SK-N-SH (cell line): ENCODE measurements at regions not wholly inside any gene's neighbourhood (a gene's known extent, or its start where the extent isn't known, plus 50 kb on each side); places are given as distances from the start of the nearest gene placed in this dataset.

ENCODE experiments used
- CTCF ChIP-seq: fragments of 200-600 bp; sonication (generic); IDR thresholded peaks from 2 replicates; pipeline ENCODE4 v1.6.1; 2017; ENCODE audit warnings: antibody characterized with exemption, mild to moderate bottlenecking, moderate library complexity
- FOXJ3 ChIP-seq: sonication (generic); formaldehyde crosslinking; IDR thresholded peaks from 2 replicates; pipeline ENCODE4 v1.5.1; 2020; ENCODE audit warnings: mild to moderate bottlenecking, missing genetic modification reagents
- MXI1 ChIP-seq: IDR thresholded peaks from 2 replicates; pipeline ENCODE4 v1.6.1; 2012; ENCODE audit warnings: mild to moderate bottlenecking, low read depth, low read length, improper control_type of control experiment
- PBX3 ChIP-seq: IDR thresholded peaks from 2 replicates; pipeline ENCODE4; 2012
- RCOR1 ChIP-seq: fragments of 150-350 bp; IDR thresholded peaks from 2 replicates; pipeline ENCODE4 v1.6.1; 2017; ENCODE audit warnings: antibody characterized with exemption, low read length

GRCh38 chr2:176934131-176934530 is 278.5 kb upstream of the HNRNPA3 start:
- no peak for TF ChIP-seq CTCF
- no peak for TF ChIP-seq RCOR1
- no peak for TF ChIP-seq PBX3
- TF ChIP-seq MXI1 = no peak
- TF ChIP-seq FOXJ3 (CRISPR knock-in tag) = no peak
